CD4-positive, CD25-positive, alpha-beta regulatory T cell (primary cell): ENCODE measurements at regions not wholly inside any gene's neighbourhood (a gene's known extent, or its start where the extent isn't known, plus 50 kb on each side); places are given as distances from the start of the nearest gene placed in this dataset.
"Not testable (repeated sequence)": the region's sequence is repeated elsewhere in the genome, so short reads cannot be mapped to it uniquely, and the experiment has no call there.

ENCODE experiments used
- ATAC-seq, 2 donors: fragments of 150-1000 bp; cut with Tn5 transposase; one replicate each; pipeline ENCODE4 v1.10.0; 2021; ENCODE audit warnings: low read depth in 2 of 2, moderate number of reproducible peaks in 2 of 2, moderate library complexity in 1 of 2
- DNase-seq, 3 donors: peaks; one replicate each; pipeline versions ENCODE4 v3.0.0 to v3.0.0-alpha.2; 2012 to 2022; ENCODE audit warnings: mixed read lengths in 1 of 3
- H3K27ac ChIP-seq: one replicate; pipeline ENCODE4 v1.7.0; 2013; ENCODE audit warnings: mild to moderate bottlenecking, low read length; ENCODE audit not compliant: insufficient read depth, poor library complexity, severe bottlenecking
- H3K27me3 ChIP-seq: one replicate; pipeline ENCODE4 v1.7.0; 2013; ENCODE audit warnings: low read length; ENCODE audit not compliant: control insufficient read depth, insufficient read depth
- H3K36me3 ChIP-seq: one replicate; pipeline ENCODE4 v1.7.0; 2013; ENCODE audit warnings: mild to moderate bottlenecking, low read length, moderate library complexity; ENCODE audit not compliant: control insufficient read depth, insufficient read depth
- H3K4me1 ChIP-seq: 2 replicates; pipeline ENCODE4 v1.7.0; 2013; ENCODE audit warnings: mild to moderate bottlenecking, low read length; ENCODE audit not compliant: insufficient read depth, control insufficient read depth, poor library complexity, severe bottlenecking
- H3K4me3 ChIP-seq: one replicate; pipeline ENCODE4 v1.7.0; 2013; ENCODE audit warnings: low read depth, mild to moderate bottlenecking, low read length, moderate library complexity
- H3K9me3 ChIP-seq, 2 experiments: 1 replicate in 1 of 2; 2 replicates in 1 of 2; pipeline ENCODE4 v1.7.0; 2013; ENCODE audit warnings: low read length in 2 of 2, mild to moderate bottlenecking in 1 of 2, moderate library complexity in 1 of 2; ENCODE audit not compliant: control insufficient read depth in 2 of 2
- H3K27ac Mint-ChIP-seq, 3 donors: one replicate each; pipeline ENCODE4 v1.8.0; 2020 to 2022; ENCODE audit warnings: mild to moderate bottlenecking in 3 of 3, mixed read lengths in 3 of 3, moderate library complexity in 2 of 3
- H3K27me3 Mint-ChIP-seq: one replicate; pipeline ENCODE4 v1.8.0; 2022; ENCODE audit warnings: mild to moderate bottlenecking, mixed read lengths
- H3K36me3 Mint-ChIP-seq: one replicate; pipeline ENCODE4 v1.8.0; 2020; ENCODE audit warnings: mixed read lengths
- H3K4me1 Mint-ChIP-seq, 4 donors: one replicate each; pipeline ENCODE4 v1.8.0; 2020 to 2022; ENCODE audit warnings: mixed read lengths in 4 of 4, mild to moderate bottlenecking in 1 of 4
- H3K4me3 Mint-ChIP-seq, 4 donors: one replicate each; pipeline ENCODE4 v1.8.0; 2020 to 2022; ENCODE audit warnings: mild to moderate bottlenecking in 4 of 4, mixed read lengths in 4 of 4, moderate library complexity in 3 of 4
- H3K9me3 Mint-ChIP-seq, 7 donors: one replicate each; pipeline ENCODE4 v1.8.0; 2020 to 2022; ENCODE audit warnings: mixed read lengths in 7 of 7, mild to moderate bottlenecking in 3 of 7, moderate library complexity in 2 of 7

DNA sequence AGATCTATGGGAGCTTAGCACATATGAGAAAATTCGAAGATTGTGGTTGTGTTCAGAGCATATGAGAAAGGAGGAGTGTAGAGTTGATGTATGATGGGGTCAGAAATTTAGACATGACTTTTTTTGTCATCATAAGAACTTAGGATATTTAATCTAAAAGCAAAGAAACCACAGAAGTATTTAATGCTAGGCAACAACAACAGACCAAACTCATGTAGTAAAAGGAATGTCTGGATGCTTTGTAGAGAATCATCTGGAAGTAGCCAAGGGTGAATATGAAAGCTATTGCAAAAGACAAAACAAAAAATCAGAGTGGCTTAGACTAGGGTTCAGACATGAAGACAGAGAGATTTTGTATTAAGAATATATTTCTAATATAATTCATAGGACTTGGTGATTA is 190.3 kb downstream of the SLITRK1 start:
- H3K4me3 Mint-ChIP-seq, result no peak overlapping the region
- H3K27me3 ChIP-seq, result no peaks in the 10 kb centered on the region
- H3K4me1 ChIP-seq, result no peaks in the 10 kb centered on the region
- H3K9me3 ChIP-seq, result no peaks in the 10 kb centered on the region
- no peaks in the 10 kb centered on the region for H3K36me3 ChIP-seq
- no peak overlapping the region for H3K27ac Mint-ChIP-seq
- H3K4me1 Mint-ChIP-seq, result no peaks in the 10 kb centered on the region
- H3K27ac ChIP-seq, result no peak overlapping the region
- no peaks in the 10 kb centered on the region for H3K27me3 Mint-ChIP-seq
- H3K36me3 Mint-ChIP-seq, result no peaks in the 10 kb centered on the region
- H3K9me3 Mint-ChIP-seq, result peaks cover 0 to 7% (median 2%) of the 10 kb centered on the region in 7 donors
- DNase-seq, result no peak
- no peak for ATAC-seq
- H3K4me3 ChIP-seq, result no peak overlapping the region

DNA sequence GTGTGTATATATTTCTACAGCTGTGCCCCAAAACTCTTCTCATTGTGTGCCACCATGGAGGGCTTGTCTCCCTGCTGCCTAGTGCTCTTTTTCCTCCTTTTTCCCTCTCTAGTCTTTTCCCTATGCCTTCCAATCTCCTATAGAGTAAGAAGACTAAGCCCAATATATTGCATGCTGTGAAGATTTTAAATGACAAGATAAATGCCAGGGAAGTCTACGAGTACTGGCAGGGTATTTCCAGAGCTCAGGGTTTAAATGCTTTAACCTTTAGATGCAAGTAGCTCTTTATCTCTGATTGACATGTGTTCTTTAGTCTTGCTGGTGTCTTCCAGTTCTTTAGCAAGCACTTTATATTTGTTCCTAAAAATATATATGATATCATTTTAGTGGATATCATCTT is 200.7 kb downstream of the SLITRK1 start:
- no peak for ATAC-seq
- no peak overlapping the region for H3K27ac Mint-ChIP-seq
- no peaks in the 10 kb centered on the region for H3K36me3 ChIP-seq
- no peak overlapping the region for H3K4me3 ChIP-seq
- no peak for DNase-seq
- no peaks in the 10 kb centered on the region for H3K4me1 Mint-ChIP-seq
- H3K27me3 ChIP-seq, result no peaks in the 10 kb centered on the region
- no peak overlapping the region for H3K4me3 Mint-ChIP-seq
- no peaks in the 10 kb centered on the region for H3K4me1 ChIP-seq
- H3K9me3 Mint-ChIP-seq, result peaks cover 0 to 24% (median 6%) of the 10 kb centered on the region in 7 donors
- H3K36me3 Mint-ChIP-seq, result no peaks in the 10 kb centered on the region
- H3K9me3 ChIP-seq, result peaks cover 0 to 3% of the 10 kb centered on the region in 2 experiments
- no peaks in the 10 kb centered on the region for H3K27me3 Mint-ChIP-seq
- H3K27ac ChIP-seq, result no peak overlapping the region

DNA sequence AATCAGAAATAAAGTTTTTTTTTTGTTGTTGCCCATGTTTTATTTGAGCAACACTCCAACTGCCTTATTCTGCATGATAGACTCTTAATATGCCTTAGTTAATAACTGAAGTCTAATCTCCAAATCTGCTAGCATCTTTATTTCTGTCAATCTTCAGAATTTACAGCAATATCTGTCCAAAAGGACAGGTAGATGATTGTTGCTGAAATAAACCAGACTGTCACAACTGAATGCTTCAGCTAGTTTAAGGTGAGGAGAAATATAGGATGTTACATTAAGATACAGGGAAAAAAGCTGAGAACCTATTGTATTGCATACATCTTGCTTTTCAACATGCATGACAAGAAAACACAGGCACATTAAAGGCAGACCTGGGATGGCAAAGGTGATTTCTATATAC is 204.3 kb downstream of the SLITRK1 start:
- Mint-ChIP-seq H3K4me1 (no peaks in the 10 kb centered on the region), H3K36me3 (no peaks in the 10 kb centered on the region)

DNA sequence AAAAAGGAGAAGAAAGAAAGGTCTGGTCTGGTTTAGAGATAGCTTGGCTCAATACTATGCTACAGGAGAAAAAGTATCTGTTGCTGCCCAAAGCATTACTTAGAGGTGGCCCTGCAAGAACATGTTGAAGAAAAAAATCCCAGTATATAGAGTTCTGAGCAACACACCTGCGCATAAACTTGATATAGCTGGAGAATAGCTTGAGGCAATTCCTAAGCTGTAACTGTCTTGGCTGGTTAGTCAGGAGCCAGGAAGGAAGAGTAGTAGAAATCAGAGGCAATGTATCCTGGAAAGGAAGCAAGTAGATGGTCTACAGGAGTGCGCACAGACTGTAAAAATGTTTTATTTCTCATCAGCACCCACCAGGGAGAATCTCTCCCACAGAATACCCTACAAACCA is 209.7 kb downstream of the SLITRK1 start:
- no peak overlapping the region for H3K27ac ChIP-seq
- no peak overlapping the region for H3K4me3 ChIP-seq
- Mint-ChIP-seq H3K4me1 (no peaks in the 10 kb centered on the region), H3K36me3 (no peaks in the 10 kb centered on the region), H3K4me3 (no peak overlapping the region), H3K9me3 (peaks cover 0 to 28% (median 6%) of the 10 kb centered on the region in 7 donors), H3K27me3 (no peaks in the 10 kb centered on the region), H3K27ac (no peak overlapping the region)
- DNase-seq, result no peak
- no peaks in the 10 kb centered on the region for H3K27me3 ChIP-seq
- no peak for ATAC-seq
- H3K36me3 ChIP-seq, result no peaks in the 10 kb centered on the region
- H3K9me3 ChIP-seq, result no peaks in the 10 kb centered on the region
- no peaks in the 10 kb centered on the region for H3K4me1 ChIP-seq

More for the DNA sequence above, 204.3 kb downstream of the SLITRK1 start:
- peaks cover 0 to 15% (median 3%) of the 10 kb centered on the region in 7 donors for H3K9me3 Mint-ChIP-seq
- Histone ChIP-seq H3K9me3 (no peaks in the 10 kb centered on the region), H3K36me3 (no peaks in the 10 kb centered on the region), H3K4me1 (no peaks in the 10 kb centered on the region), H3K27me3 (no peaks in the 10 kb centered on the region), H3K27ac (no peak overlapping the region), H3K4me3 (no peak overlapping the region)
- H3K27me3 Mint-ChIP-seq, result no peaks in the 10 kb centered on the region
- DNase-seq (no peak), ATAC-seq (no peak)
- no peak overlapping the region for H3K27ac Mint-ChIP-seq
- H3K4me3 Mint-ChIP-seq, result no peak overlapping the region

DNA sequence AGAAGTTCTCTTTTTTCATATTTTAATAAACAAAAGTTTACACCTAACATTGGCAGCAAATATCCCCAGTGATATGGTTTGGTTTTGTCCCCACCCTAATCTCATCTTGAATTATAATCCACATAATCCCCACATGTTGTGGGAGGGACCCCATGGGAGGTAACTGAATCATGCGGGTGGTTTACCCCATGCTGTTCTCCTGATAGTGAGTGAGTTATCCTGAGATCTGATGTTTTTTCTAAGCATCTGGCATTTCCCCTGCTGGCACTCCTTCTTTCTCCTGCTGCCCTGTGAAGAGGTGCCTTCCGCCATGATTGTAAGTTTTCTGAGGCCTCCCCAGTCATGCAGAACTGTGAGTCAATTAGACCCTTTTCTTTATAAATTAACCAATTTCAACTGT is 214.7 kb downstream of the SLITRK1 start:
- Histone ChIP-seq H3K36me3 (no peaks in the 10 kb centered on the region), H3K4me1 (no peaks in the 10 kb centered on the region), H3K4me3 (no peak overlapping the region), H3K27me3 (no peaks in the 10 kb centered on the region), H3K27ac (no peak overlapping the region), H3K9me3 (no peaks in the 10 kb centered on the region)
- Mint-ChIP-seq H3K36me3 (no peaks in the 10 kb centered on the region), H3K27ac (no peak overlapping the region), H3K27me3 (no peaks in the 10 kb centered on the region), H3K9me3 (peaks cover 0 to 17% (median 6%) of the 10 kb centered on the region in 7 donors), H3K4me3 (no peak overlapping the region), H3K4me1 (no peaks in the 10 kb centered on the region)
- ATAC-seq, result no peak
- no peak for DNase-seq

DNA sequence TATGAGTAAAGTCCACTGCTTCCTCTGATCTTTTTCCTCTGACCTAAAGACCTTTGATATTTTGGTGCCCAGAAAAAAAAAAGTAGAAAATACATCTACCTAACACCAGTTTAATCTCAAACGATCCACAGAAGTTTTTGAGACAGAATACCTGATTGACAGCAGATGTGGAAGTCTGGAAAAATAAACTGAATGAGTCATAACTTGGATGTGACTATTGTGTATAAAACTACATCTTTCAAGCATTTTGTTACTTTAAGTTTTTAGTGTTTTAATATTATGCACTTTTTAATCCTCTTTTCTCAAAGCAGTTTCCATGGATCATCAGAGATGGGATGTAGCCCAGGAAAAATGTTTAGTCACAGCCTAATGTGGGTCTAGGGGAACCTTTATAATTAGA is 216.1 kb downstream of the SLITRK1 start:
- Mint-ChIP-seq H3K4me1 (no peaks in the 10 kb centered on the region), H3K27ac (no peak overlapping the region), H3K27me3 (no peaks in the 10 kb centered on the region), H3K9me3 (peaks cover 0 to 10% (median 5%) of the 10 kb centered on the region in 7 donors), H3K36me3 (no peaks in the 10 kb centered on the region), H3K4me3 (no peak overlapping the region)
- H3K9me3 ChIP-seq, result no peaks in the 10 kb centered on the region
- H3K4me1 ChIP-seq, result no peaks in the 10 kb centered on the region
- no peaks in the 10 kb centered on the region for H3K27me3 ChIP-seq
- DNase-seq (no peak), ATAC-seq (no peak)
- no peaks in the 10 kb centered on the region for H3K36me3 ChIP-seq
- no peak overlapping the region for H3K27ac ChIP-seq
- no peak overlapping the region for H3K4me3 ChIP-seq

DNA sequence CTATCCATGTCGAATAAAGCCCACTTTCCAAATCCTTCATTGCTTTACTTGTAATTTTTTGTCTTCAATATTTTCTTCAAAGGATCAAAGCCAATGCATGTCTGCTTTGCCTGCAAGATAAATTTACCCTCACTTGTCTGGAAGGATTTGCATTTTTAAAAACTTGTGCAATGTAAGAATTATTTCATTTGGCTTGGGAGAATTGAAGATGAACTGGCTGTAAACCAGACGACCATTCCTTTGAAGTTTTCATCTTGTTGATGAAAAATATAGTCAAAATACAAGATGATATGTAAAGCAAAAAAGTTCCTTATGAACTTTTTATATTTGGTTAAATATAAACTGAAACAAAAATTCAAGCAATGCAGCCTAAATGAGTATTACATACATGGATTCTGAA is 225.0 kb downstream of the SLITRK1 start:
- H3K36me3 Mint-ChIP-seq, result no peaks in the 10 kb centered on the region
- peaks cover 0 to 18% (median 3%) of the 10 kb centered on the region in 7 donors for H3K9me3 Mint-ChIP-seq
- H3K4me1 ChIP-seq, result no peaks in the 10 kb centered on the region
- H3K27ac Mint-ChIP-seq, result no peak overlapping the region
- H3K27me3 ChIP-seq, result no peaks in the 10 kb centered on the region
- H3K36me3 ChIP-seq, result no peaks in the 10 kb centered on the region
- ATAC-seq (no peak), DNase-seq (no peak)
- H3K4me3 Mint-ChIP-seq, result no peak overlapping the region
- no peak overlapping the region for H3K27ac ChIP-seq
- H3K9me3 ChIP-seq, result no peaks in the 10 kb centered on the region
- no peaks in the 10 kb centered on the region for H3K4me1 Mint-ChIP-seq
- no peak overlapping the region for H3K4me3 ChIP-seq
- H3K27me3 Mint-ChIP-seq, result no peaks in the 10 kb centered on the region

DNA sequence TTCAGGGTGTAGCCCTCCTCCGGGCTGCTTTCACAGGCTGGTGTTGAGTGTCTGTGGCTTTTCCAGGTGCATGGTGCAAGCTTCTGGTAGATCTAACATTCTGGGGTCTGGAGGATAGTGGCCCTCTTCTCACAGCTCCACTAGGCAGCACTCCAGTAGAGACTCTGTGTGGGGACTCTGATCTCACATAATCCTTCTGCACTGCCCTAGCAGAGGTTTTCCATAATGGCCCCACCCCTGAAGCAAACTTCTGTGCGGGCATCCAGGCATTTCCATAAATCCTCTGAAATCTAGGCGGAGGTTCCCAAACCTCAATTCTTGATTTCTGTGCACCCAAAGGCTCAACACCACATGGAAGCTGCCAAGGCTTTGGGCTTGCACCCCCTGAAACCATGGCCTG is 239.7 kb downstream of the SLITRK1 start:
- H3K9me3 ChIP-seq, H3K27ac ChIP-seq, H3K4me1 ChIP-seq, H3K27me3 ChIP-seq, H3K27me3 Mint-ChIP-seq, H3K4me3 ChIP-seq, H3K4me1 Mint-ChIP-seq, H3K27ac Mint-ChIP-seq, ATAC-seq, H3K36me3 ChIP-seq, H3K36me3 Mint-ChIP-seq, DNase-seq, H3K4me3 Mint-ChIP-seq: not testable (repeated sequence)
- H3K9me3 Mint-ChIP-seq, result peaks cover 1 to 34% (median 9%) of the 10 kb centered on the region in 7 donors
